ENCODE measurements at regions not wholly inside any gene's neighbourhood (a gene's known extent, or its start where the extent isn't known, plus 50 kb on each side); places are given as distances from the start of the nearest gene placed in this dataset.

- TF ChIP-seq CTCF (IDR thresholded peaks at IDR 0.05; ENCODE audit: insufficient read depth, low read depth, low read length) (no peak), EZH2 (IDR thresholded peaks at IDR 0.05; ENCODE audit: insufficient read depth, low read length) (no peak)
Observed at GRCh38 chr2:15851076-15851693, 89.2 kb upstream of the MYCN start.

Data from astrocyte (in vitro differentiated cells and primary cell).